ENCODE measurements at regions not wholly inside any gene's neighbourhood (a gene's known extent, or its start where the extent isn't known, plus 50 kb on each side); places are given as distances from the start of the nearest gene placed in this dataset.

GRCh38 chr10:130877126-130877525 lies 434.4 kb downstream of the TCERG1L start:
- H3K27me3 Mint-ChIP-seq (ENCODE audit: low read depth): peaks cover 2% of the 10 kb centered on the region; the same call in 1 of the 2 replicates
- no peaks in the 10 kb centered on the region; a peak in 1 of 7 replicates for H3K36me3 Mint-ChIP-seq (ENCODE audit: insufficient read depth in 1 of 3, low read depth in 3 of 3)

More at GRCh38 chr10:130877126-130877525, 434.4 kb downstream of the TCERG1L start:
- no peak overlapping the region for H3K14ac ChIP-seq (ENCODE audit: insufficient read depth, low read length)
- no peak overlapping the region for H3T11ph ChIP-seq (ENCODE audit: low read length)
- no peak overlapping the region for H3K9ac ChIP-seq (ENCODE audit: extremely low read depth, insufficient read length, low read length)
- WGBS (ENCODE audit: extremely low coverage, insufficient read length, low lambda C conversion rate): no CpG with 5 or more reads among the region's 3 CpGs
- H2BK12ac ChIP-seq (ENCODE audit: insufficient read length, low read depth, low read length): no peak overlapping the region
- no peaks in the 10 kb centered on the region for H3K4me1 ChIP-seq (ENCODE audit: insufficient read depth, low read length)
- H2BK5ac ChIP-seq (ENCODE audit: insufficient read length, low read length): no peak overlapping the region
- no peak for DNase-seq
- H4K20me1 ChIP-seq (ENCODE audit: control insufficient read depth, insufficient read depth, insufficient read length): no peaks in the 10 kb centered on the region
- H3K4me2 ChIP-seq (ENCODE audit: insufficient read depth, insufficient read length, low read length): no peak overlapping the region
- H3K27me3 ChIP-seq (ENCODE audit: insufficient read depth, low read length): no peaks in the 10 kb centered on the region; the same call in 1 of the 2 replicates
- Mint-ChIP-seq H3K4me1 (peaks cover 3% of the 10 kb centered on the region in 2 experiments; a peak in 1 of 4 replicates), H3K27ac (no peak overlapping the region), H3K4me3 (no peak overlapping the region), H3K9me3 (no peaks in the 10 kb centered on the region)
- no peaks in the 10 kb centered on the region for H3K79me2 ChIP-seq (ENCODE audit: insufficient read depth, low read length)
- no peak overlapping the region for H2AK5ac ChIP-seq (ENCODE audit: insufficient read length, low read length)
- H3K23me2 ChIP-seq (ENCODE audit: insufficient read length, low read depth, low read length, poor library complexity, severe bottlenecking): no peaks in the 10 kb centered on the region
- no peak overlapping the region for H4K91ac ChIP-seq (ENCODE audit: insufficient read length, low read depth, low read length)
- H2AFZ ChIP-seq (ENCODE audit: low read length): no peak overlapping the region
- no peak overlapping the region for H2BK20ac ChIP-seq (ENCODE audit: low read depth, low read length, poor library complexity, severe bottlenecking)
- H2BK15ac ChIP-seq (ENCODE audit: low read depth, low read length): no peak overlapping the region
- H3K9me3 ChIP-seq (ENCODE audit: control insufficient read depth, low read depth, low read length): no peaks in the 10 kb centered on the region
- no peak overlapping the region for H3K56ac ChIP-seq (ENCODE audit: insufficient read length, low read depth, low read length)
- H3K27ac ChIP-seq (ENCODE audit: insufficient read length, low read depth, low read length): no peak overlapping the region
- no peak overlapping the region for H3K4ac ChIP-seq (ENCODE audit: low read depth, low read length)
- H4K8ac ChIP-seq (replicated peaks; ENCODE audit: insufficient read length, low read depth, low read length): no peak overlapping the region
- no peaks in the 10 kb centered on the region for H3K79me1 ChIP-seq (ENCODE audit: insufficient read depth, low read depth, low read length, poor library complexity, severe bottlenecking)
- no peak overlapping the region for H3K18ac ChIP-seq (ENCODE audit: insufficient read length, low read depth, low read length)
- no peak overlapping the region for H4K5ac ChIP-seq (ENCODE audit: insufficient read length, low read depth, low read length)
- TF ChIP-seq, protein P1, sequence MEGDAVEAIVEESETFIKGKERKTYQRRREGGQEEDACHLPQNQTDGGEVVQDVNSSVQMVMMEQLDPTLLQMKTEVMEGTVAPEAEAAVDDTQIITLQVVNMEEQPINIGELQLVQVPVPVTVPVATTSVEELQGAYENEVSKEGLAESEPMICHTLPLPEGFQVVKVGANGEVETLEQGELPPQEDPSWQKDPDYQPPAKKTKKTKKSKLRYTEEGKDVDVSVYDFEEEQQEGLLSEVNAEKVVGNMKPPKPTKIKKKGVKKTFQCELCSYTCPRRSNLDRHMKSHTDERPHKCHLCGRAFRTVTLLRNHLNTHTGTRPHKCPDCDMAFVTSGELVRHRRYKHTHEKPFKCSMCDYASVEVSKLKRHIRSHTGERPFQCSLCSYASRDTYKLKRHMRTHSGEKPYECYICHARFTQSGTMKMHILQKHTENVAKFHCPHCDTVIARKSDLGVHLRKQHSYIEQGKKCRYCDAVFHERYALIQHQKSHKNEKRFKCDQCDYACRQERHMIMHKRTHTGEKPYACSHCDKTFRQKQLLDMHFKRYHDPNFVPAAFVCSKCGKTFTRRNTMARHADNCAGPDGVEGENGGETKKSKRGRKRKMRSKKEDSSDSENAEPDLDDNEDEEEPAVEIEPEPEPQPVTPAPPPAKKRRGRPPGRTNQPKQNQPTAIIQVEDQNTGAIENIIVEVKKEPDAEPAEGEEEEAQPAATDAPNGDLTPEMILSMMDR (conservative IDR thresholded peaks at IDR 0.05): no peak
- no peak overlapping the region for H3K23ac ChIP-seq (ENCODE audit: insufficient read length, low read depth, low read length)
- H2BK120ac ChIP-seq (ENCODE audit: low read depth, low read length, poor library complexity, severe bottlenecking): no peak overlapping the region

All from H9 (cell line).